ENCODE measurements at regions not wholly inside any gene's neighbourhood (a gene's known extent, or its start where the extent isn't known, plus 50 kb on each side); places are given as distances from the start of the nearest gene placed in this dataset.

DNA sequence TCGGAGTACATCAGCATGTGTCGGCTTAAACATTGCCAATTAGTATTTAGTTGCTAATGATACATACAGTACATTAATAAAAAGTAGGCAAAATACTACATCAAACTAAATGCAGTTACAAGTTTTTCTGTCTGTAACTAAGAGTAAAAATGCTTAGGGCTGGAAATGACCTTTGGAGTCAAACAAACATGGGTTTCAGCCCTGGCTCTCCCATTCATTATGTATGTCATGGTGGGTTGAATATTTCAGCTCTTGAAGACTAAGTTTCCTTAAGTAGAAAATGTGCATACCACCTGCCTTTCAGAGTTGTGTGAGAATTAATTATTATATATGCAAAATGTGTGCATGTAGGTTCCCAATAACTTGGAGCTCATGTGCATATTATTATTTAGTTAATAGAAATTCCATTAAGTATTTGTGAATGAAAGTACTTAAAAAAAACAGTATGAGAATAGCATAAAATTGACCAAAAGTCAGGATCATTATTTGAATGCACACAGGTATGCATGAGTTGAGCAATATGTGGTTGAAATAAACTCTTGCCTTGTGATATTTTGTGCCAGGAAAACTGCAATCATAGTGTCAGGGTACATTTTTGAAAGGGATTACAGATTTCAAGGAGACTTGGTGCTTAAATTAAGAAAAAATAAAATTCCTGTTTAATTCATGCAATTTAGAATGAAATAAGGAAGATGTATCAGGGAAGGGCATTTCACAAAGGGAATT is 2048.7 kb downstream of the PCDH7 start:
- Histone ChIP-seq H3K4me3 (no peak overlapping the region), H3K27me3 (no peaks in the 10 kb centered on the region), H3K27ac (no peak overlapping the region), H3K9me3 (no peaks in the 10 kb centered on the region), H3K4me1 (no peaks in the 10 kb centered on the region), H3K36me3 (no peaks in the 10 kb centered on the region)
- ATAC-seq (no peak), DNase-seq (no peak)
- intact Hi-C loops (cut with DNase I), result no loop called here
- no peak for TF ChIP-seq CTCF (IDR thresholded peaks at IDR 0.05)

DNA sequence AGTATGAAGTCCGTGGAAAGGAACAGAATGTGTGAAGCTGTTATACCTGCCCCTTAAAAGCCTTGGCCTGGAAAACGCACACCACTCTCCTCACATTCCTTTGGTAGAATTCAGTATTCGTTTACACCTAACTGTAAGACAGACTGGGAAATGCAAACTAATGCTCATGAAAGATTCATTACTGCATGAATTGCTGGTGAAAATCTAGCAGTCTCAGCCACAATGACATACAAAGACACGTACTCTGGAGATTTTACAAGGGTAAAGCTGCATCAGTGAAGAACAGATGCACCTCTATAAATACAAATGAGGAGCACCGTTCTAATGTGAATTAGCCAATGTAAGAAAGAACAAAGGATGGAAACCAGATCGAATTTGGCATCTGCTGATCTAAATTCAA is 2051.3 kb downstream of the PCDH7 start:
- no peaks in the 10 kb centered on the region for H3K36me3 ChIP-seq
- no peaks in the 10 kb centered on the region for H3K27me3 ChIP-seq
- TF ChIP-seq CTCF (IDR thresholded peaks at IDR 0.05), result no peak
- no peak overlapping the region for H3K27ac ChIP-seq
- no peak overlapping the region for H3K4me3 ChIP-seq
- ATAC-seq, result no peak
- no peak for DNase-seq
- no peaks in the 10 kb centered on the region for H3K9me3 ChIP-seq
- no peaks in the 10 kb centered on the region for H3K4me1 ChIP-seq
- intact Hi-C loops (cut with DNase I), result no loop called here

DNA sequence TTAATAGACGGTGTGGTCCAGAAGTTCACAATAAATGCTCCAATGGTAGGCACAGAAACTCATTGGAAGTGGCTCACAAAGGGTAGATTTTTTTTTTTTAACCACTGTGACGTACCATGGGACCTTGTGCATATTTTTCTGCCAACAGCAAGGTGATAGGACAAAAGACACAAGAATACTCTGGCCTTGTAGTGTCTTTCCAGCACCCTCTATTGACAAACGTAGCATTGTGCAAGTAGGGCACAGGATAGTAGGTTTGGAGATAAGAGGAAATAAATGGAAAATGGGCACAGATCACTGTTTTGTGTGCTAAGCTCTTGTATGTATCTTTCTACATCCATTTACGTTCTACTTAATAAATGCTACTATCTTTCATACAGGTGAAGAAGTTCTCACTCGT is 2054.9 kb downstream of the PCDH7 start:
- ATAC-seq (peak; percentile 89), DNase-seq (no peak)
- no peaks in the 10 kb centered on the region for H3K27me3 ChIP-seq
- H3K4me3 ChIP-seq, result no peak overlapping the region
- no peaks in the 10 kb centered on the region for H3K4me1 ChIP-seq
- TF ChIP-seq CTCF (IDR thresholded peaks at IDR 0.05), result peak; percentile 47
- H3K9me3 ChIP-seq, result no peaks in the 10 kb centered on the region
- H3K36me3 ChIP-seq, result no peaks in the 10 kb centered on the region
- intact Hi-C loops (cut with DNase I), result no loop called here
- no peak overlapping the region for H3K27ac ChIP-seq

GRCh38 chr4:32776435-32777203 is 2056.4 kb downstream of the PCDH7 start:
- Histone ChIP-seq H3K4me1 (no peaks in the 10 kb centered on the region), H3K9me3 (no peaks in the 10 kb centered on the region), H3K27ac (no peak overlapping the region), H3K36me3 (no peaks in the 10 kb centered on the region), H3K4me3 (no peak overlapping the region), H3K27me3 (no peaks in the 10 kb centered on the region)
- ATAC-seq, result no peak
- no peak for TF ChIP-seq CTCF (IDR thresholded peaks at IDR 0.05)
- no peak for DNase-seq
- intact Hi-C loops (cut with DNase I), result no loop called here

DNA sequence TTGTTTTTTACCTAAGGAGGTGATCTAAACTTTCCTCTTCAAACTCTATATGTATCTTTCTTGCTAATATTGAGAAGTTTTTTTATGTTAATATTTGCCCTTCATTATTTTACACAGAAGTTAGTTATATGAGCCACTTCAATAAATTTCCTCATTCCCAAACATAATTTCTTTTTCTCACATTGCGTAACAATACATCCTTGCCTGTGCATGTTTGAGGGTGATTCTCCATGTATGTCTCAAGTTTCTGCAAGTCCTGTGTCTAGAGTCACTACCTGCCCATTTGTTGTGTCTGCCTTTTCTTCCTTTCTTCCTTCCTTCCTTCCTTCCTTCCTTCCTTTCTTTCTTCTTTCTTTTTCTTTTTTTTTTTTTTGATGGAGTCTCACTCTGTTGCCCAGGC is 2057.9 kb downstream of the PCDH7 start:
- Histone ChIP-seq H3K4me3 (no peak overlapping the region), H3K27ac (no peak overlapping the region), H3K9me3 (no peaks in the 10 kb centered on the region), H3K4me1 (no peaks in the 10 kb centered on the region), H3K27me3 (no peaks in the 10 kb centered on the region), H3K36me3 (no peaks in the 10 kb centered on the region)
- ATAC-seq (no peak), DNase-seq (no peak)
- intact Hi-C loops (cut with DNase I), result no loop called here
- no peak for TF ChIP-seq CTCF (IDR thresholded peaks at IDR 0.05)
